ENCODE measurements at regions not wholly inside any gene's neighbourhood (a gene's known extent, or its start where the extent isn't known, plus 50 kb on each side); places are given as distances from the start of the nearest gene placed in this dataset.

- peak in 1 of 4 experiments; percentile 3 for DNase-seq
These were observed 355.1 kb upstream of the PTBP2 start for GRCh38 chr1:96366516-96366915.

GRCh38 chr1:96367791-96368190 lies 353.8 kb upstream of the PTBP2 start:
- DNase-seq: no peak

GRCh38 chr1:96370757-96371156 lies 350.8 kb upstream of the PTBP2 start:
- peak in 2 of 4 experiments; percentile 4 to 13 for DNase-seq

DNA sequence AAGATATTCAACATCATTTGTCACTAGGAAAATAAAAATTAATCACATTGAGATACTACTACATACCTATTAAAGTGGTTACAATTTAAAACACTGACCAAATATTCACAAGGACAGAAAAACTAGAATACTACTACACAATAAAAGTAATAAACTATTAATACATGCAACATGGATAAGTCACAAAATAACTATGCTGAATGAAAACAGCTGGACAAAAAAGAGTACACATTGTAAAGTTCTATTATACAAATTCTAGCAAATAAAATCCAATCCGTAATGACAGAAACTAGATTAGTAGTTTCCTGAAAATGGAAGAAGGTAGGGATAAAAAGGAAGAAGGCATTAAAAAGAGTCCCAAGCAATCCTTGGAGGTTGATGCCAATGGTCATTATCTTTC lies 348.7 kb upstream of the PTBP2 start:
- DNase-seq: no peak

GRCh38 chr1:96374076-96374762 lies 347.4 kb upstream of the PTBP2 start:
- no peak for DNase-seq

DNA sequence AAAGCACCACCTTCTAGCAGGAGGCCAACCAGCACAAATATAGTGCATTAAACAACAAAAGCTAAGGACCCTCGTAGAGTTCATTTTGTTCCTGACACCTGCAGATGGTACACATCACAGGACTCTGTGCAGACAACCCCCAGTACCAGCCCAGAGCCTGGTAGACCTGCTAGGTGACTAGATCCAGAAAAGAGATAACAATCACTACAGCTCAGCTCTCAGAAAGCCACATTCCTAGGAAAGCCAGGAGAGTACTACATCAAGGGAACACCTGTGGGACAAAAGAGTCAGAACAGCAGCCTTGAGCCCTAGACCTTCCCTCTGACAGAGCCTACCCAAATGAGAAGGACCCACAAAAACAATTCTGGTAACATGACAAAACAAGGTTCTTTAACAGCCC lies 344.7 kb upstream of the PTBP2 start:
- no peak for DNase-seq

GRCh38 chr1:96384611-96385010 lies 337.0 kb upstream of the PTBP2 start:
- no peak for DNase-seq

GRCh38 chr1:96387785-96388184 lies 333.8 kb upstream of the PTBP2 start:
- DNase-seq: no peak

DNA sequence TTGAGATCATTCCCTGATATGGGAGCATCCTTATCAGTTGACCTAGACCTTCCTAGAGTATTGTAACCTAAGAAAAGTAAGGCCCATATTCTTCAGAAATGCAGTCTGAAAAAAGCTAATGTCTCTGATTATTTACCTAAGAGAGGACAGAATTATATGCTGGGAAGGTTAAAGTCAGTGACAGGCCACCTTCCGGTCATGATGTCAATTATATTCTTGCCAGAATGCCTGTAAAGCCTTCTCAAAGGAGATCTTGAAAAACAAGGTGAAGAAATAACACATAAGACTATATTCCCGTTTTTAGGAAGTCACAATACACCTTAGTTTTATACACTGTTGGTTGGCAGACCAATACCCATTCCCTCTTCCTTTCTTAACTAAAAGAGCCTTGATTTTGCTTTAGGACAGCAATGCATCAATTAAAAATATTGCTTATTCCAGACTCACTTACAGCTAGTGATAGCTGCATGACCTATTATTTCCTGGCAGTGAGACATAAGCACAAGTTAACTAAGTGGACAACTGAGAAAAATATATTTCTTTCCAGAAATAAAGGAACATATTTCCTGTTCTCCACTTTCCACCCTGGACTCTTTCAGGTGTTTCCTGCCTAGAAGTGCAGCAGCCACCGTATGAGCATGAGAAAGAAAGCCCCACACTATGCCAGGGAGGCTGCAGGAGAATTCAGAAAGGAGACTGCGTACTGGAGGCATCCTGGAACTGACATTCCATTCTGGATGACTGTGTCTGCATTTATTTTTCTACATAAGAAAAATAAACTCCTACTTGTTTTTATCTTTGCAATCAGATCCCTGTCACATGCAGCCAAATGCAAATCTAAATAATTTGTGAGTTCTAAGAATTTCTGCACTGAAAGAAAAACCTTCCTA lies 332.9 kb upstream of the PTBP2 start:
- no peak for DNase-seq

GRCh38 chr1:96400089-96400488 lies 321.5 kb upstream of the PTBP2 start:
- no peak for DNase-seq

DNA sequence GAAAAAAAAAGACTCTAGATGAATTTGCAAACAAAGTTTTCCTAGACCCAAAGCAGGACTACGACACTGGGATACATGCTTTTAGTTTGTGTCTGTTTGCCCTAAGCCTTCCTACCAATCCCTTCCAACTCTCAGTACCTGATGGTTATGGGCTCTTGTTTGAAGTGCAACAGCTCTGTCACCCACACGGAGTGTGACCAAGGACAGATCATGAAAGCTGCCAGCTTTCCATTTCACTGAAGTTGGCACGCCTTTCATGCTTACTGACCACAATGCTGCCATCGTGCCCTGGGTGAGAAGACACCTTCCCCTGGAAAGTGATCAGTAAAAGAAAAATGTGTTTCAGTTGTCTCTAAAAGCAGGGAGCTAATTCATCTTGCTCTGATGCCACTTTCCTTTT lies 312.5 kb upstream of the PTBP2 start:
- DNase-seq: no peak

DNA sequence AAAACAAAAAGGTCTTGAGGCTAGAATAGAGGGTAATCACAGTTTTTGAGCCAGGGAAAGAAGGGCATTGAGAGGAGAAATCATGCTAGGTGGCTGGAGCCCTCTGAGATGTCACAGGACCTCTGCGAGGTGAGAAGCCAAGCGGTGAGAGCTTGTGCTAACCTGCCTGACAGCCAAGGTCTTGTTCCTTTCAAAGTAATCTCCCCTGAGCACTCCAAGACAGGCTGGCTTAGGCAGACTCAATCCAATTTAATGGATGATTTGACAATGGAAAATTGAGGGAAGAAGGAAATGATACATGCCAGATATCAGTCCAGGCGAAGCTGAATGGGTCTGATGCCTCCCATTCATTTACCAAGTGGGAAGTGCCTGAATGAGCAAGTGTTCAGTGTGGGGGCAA lies 311.9 kb upstream of the PTBP2 start:
- DNase-seq: no peak

DNA sequence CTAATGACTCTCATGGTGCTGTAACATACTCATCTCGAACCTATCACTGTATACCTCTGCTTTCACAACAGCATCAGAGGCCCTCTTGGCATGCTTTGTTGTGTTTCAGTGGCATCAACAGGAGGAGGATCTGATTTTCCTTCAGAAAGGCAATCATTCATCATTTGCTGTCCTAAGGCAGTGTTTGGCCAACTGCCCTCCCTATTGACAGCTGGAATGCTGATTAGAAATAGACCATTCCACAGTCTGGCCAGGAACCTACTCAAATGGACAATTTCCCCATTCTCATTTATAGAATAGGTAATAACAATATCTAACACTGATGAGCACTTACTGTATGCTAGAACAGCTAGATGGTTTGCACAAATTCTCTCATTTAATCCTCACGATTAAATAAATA lies 310.6 kb upstream of the PTBP2 start:
- no peak for DNase-seq

GRCh38 chr1:96414598-96414997 lies 307.0 kb upstream of the PTBP2 start:
- no peak for DNase-seq

DNA sequence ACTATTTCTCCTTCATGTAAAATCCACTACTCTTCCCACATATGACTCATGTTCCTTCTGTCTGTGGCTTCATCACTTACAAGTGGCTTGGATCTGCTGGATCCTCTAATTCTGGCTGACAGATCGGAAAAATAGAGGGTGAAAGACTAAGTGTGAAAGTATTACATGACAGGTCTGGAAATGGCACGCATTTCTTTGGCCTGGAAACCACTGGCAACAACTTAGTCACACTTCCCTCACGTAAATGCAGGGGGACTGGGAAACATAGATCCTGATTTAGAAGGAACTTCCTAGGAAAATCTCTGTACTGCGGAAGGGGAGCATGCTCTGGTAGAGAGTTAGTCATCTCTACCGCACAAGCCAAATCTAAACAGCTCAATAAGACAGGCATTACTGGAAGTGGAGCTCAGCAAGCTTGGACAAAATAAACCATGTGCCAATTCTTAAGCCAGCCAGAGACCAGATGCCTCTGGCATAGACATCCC lies 305.4 kb upstream of the PTBP2 start:
- DNase-seq: no peak

- DNase-seq: no peak
These were observed 304.7 kb upstream of the PTBP2 start for GRCh38 chr1:96416701-96417444.

DNA sequence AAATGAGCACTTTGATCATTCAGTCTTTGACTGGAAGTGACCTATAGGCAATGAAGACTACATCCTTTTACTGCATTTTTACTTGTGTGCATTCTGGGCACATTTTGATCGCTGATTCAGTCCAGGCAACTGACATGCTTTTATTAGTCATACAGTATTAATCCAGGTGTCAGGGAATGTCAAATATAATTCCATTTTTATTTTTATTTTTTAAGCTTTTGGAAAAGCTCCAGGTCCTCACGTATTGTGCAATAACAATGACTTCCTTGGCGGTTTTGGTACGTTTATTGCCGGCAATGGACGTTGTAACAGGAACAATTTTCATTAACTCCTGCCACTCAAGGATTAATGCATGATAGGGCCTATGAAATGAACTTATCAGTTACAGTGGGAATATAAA lies 302.6 kb upstream of the PTBP2 start:
- DNase-seq: no peak

- DNase-seq: no peak
These were observed 296.7 kb upstream of the PTBP2 start for GRCh38 chr1:96424877-96425276.

- DNase-seq: no peak
These were observed 296.0 kb upstream of the PTBP2 start for GRCh38 chr1:96425382-96426129.

- no peak for DNase-seq
These were observed 294.0 kb upstream of the PTBP2 start for GRCh38 chr1:96427616-96428015.

- no peak for DNase-seq
These were observed 276.3 kb upstream of the PTBP2 start for GRCh38 chr1:96445302-96445701.

GRCh38 chr1:96464066-96464465 lies 257.5 kb upstream of the PTBP2 start:
- no peak for DNase-seq

DNA sequence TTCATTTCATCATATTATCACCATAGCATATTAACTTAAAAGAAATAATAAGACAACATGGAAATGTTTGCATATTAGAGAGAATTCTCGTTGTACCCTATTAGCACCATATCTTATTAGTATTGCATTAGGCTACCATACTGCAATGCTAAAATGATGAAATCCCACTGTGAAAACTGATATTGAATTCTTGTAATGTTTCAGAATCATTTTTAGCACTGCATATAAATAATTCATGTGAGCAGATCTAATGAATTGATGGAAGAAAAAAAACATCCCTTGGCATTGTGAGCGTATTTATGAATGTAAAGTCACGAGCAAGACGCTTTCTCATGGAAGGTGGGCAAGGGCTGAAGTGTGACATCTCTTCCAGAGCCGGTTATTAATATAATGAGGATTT lies 257.1 kb upstream of the PTBP2 start:
- DNase-seq: no peak
